ENCODE measurements at regions not wholly inside any gene's neighbourhood (a gene's known extent, or its start where the extent isn't known, plus 50 kb on each side); places are given as distances from the start of the nearest gene placed in this dataset.
"Not testable (repeated sequence)": the region's sequence is repeated elsewhere in the genome, so short reads cannot be mapped to it uniquely, and the experiment has no call there.

DNA sequence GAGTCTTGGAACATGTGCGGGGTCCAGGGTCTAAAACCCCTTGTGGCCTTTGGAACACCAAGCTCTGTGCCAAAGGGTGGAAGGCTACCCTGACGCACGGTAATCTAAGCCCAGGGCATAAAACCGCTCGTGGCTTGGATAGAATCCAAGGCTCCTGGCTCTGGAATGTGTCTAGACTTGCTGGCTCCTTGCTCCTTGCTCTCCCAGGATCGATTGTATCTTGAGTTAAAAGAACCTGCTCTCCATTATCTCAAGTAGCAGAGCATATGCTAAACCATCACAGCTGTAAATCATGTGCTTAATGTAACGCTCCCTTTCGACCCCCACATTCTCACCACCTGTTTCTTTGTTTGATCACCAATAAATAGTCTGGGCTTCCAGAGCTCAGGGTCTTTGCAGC, 50.3 kb downstream of the TLCD4 start:
- TF ChIP-seq, protein P1, sequence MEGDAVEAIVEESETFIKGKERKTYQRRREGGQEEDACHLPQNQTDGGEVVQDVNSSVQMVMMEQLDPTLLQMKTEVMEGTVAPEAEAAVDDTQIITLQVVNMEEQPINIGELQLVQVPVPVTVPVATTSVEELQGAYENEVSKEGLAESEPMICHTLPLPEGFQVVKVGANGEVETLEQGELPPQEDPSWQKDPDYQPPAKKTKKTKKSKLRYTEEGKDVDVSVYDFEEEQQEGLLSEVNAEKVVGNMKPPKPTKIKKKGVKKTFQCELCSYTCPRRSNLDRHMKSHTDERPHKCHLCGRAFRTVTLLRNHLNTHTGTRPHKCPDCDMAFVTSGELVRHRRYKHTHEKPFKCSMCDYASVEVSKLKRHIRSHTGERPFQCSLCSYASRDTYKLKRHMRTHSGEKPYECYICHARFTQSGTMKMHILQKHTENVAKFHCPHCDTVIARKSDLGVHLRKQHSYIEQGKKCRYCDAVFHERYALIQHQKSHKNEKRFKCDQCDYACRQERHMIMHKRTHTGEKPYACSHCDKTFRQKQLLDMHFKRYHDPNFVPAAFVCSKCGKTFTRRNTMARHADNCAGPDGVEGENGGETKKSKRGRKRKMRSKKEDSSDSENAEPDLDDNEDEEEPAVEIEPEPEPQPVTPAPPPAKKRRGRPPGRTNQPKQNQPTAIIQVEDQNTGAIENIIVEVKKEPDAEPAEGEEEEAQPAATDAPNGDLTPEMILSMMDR (IDR thresholded peaks at IDR 0.05; ENCODE audit: extremely low read depth in 1 of 2, insufficient read depth in 1 of 2, low read depth in 1 of 2, low read length in 2 of 2): not testable (repeated sequence)
- TF ChIP-seq EZH2 (IDR thresholded peaks at IDR 0.05; ENCODE audit: borderline replicate concordance, low read depth, low read length, severe bottlenecking): not testable (repeated sequence)
